ENCODE measurements at regions not wholly inside any gene's neighbourhood (a gene's known extent, or its start where the extent isn't known, plus 50 kb on each side); places are given as distances from the start of the nearest gene placed in this dataset.

- DNase-seq, result no peak
Measured at GRCh38 chr6:11633741-11634509, 96.4 kb downstream of the TMEM170B start.

GRCh38 chr6:11634948-11635347, 97.4 kb downstream of the TMEM170B start:
- no peak for DNase-seq

- DNase-seq, result no peak
Measured at GRCh38 chr6:11636121-11636520, 98.6 kb downstream of the TMEM170B start.

GRCh38 chr6:11637266-11637665, 99.7 kb downstream of the TMEM170B start:
- no peak for DNase-seq

- no peak for DNase-seq
Measured at GRCh38 chr6:11639376-11640235, 102.1 kb downstream of the TMEM170B start.

- no peak for DNase-seq
Measured at GRCh38 chr6:11640486-11640885, 102.9 kb downstream of the TMEM170B start.

- no peak for DNase-seq
Measured at GRCh38 chr6:11644071-11644470, 106.5 kb downstream of the TMEM170B start.

GRCh38 chr6:11644601-11645000, 107.1 kb downstream of the TMEM170B start:
- DNase-seq, result no peak

GRCh38 chr6:11645016-11645415, 107.5 kb downstream of the TMEM170B start:
- DNase-seq, result no peak

GRCh38 chr6:11648436-11648775, 110.9 kb downstream of the TMEM170B start:
- DNase-seq, result no peak

GRCh38 chr6:11648889-11649288, 111.3 kb downstream of the TMEM170B start:
- DNase-seq, result no peak

- peak in 2 of 3 experiments; percentile 43 to 71 for DNase-seq
Measured at GRCh38 chr6:11650025-11650696, 112.6 kb downstream of the TMEM170B start.

GRCh38 chr6:11650711-11651110, 113.2 kb downstream of the TMEM170B start:
- peak in 1 of 3 experiments; percentile 30 for DNase-seq

- DNase-seq, result peak in 1 of 3 experiments; percentile 1
Measured at GRCh38 chr6:11653028-11653583, 115.6 kb downstream of the TMEM170B start.

- DNase-seq, result no peak
Measured at GRCh38 chr6:11654876-11655275, 117.3 kb downstream of the TMEM170B start.

- no peak for DNase-seq
Measured at GRCh38 chr6:11656491-11656890, 118.9 kb downstream of the TMEM170B start.

- no peak for DNase-seq
Measured at GRCh38 chr6:11659757-11660156, 118.8 kb downstream of the ADTRP start.

GRCh38 chr6:11662323-11662722, 116.3 kb downstream of the ADTRP start:
- DNase-seq, result no peak

GRCh38 chr6:11663519-11663918, 115.1 kb downstream of the ADTRP start:
- DNase-seq, result no peak

Measured in NCI-H1417 (cell line).